ENCODE measurements at regions not wholly inside any gene's neighbourhood (a gene's known extent, or its start where the extent isn't known, plus 50 kb on each side); places are given as distances from the start of the nearest gene placed in this dataset.

DNA sequence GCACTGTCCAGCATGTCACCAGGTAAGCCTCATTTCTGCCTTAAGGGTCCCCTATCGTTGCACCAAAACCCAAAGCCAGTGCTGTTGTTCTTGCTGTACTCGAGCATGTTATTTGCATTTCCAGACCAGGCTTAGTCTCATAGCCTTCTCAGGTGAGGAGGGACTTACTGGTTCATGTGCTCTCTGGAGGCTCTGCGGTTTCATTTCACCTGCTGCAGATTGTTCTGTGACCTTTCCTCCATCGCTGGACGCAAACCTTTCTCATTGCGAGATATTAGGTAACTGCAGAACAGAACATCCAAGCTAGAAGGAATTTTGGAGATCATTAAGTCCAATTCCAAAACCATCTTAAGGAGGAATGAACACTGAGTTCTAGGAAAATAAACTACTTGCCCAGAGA is 187.3 kb upstream of the BCL6 start:
- H3K36me3 ChIP-seq, result no peaks in the 10 kb centered on the region
- H3K9me3 ChIP-seq (ENCODE audit: low read depth), result no peaks in the 10 kb centered on the region
- no peak overlapping the region for H3K27ac ChIP-seq
- TF ChIP-seq, protein P1, sequence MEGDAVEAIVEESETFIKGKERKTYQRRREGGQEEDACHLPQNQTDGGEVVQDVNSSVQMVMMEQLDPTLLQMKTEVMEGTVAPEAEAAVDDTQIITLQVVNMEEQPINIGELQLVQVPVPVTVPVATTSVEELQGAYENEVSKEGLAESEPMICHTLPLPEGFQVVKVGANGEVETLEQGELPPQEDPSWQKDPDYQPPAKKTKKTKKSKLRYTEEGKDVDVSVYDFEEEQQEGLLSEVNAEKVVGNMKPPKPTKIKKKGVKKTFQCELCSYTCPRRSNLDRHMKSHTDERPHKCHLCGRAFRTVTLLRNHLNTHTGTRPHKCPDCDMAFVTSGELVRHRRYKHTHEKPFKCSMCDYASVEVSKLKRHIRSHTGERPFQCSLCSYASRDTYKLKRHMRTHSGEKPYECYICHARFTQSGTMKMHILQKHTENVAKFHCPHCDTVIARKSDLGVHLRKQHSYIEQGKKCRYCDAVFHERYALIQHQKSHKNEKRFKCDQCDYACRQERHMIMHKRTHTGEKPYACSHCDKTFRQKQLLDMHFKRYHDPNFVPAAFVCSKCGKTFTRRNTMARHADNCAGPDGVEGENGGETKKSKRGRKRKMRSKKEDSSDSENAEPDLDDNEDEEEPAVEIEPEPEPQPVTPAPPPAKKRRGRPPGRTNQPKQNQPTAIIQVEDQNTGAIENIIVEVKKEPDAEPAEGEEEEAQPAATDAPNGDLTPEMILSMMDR (IDR thresholded peaks at IDR 0.05; ENCODE audit: low read depth, low read length), result no peak
- no peaks in the 10 kb centered on the region for H3K27me3 ChIP-seq
- H3K4me3 ChIP-seq, result no peak overlapping the region
- no peaks in the 10 kb centered on the region for H3K4me1 ChIP-seq (ENCODE audit: low read depth)
- DNase-seq (ENCODE audit: low read depth in 1 of 2, low spot score in 1 of 2), result no peak

DNA sequence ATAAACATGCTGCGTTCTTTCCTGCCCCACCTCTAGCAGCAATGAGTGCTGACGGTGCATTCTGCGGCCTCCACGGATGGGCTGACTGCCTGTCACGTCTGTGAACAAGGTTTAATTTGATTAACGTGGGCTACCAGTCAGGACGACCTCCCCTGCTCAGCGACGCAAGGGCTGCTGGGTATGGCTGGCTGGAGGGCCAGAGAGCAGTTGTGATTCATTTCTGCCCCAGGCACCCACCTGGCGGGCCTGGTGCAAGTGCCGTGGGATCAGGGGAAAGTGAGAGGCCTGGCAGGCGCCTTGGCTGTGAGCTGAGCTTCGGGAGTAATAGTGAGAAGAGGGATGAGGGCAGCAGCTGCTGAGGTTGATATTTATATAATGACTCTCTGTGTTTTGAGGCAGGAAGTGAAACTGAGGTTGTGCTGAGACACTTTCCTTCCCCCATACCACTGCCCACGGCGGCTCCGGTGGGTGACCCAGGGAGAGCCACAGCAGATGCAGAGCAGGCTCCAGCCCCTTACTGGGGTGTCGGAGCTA is 190.4 kb upstream of the BCL6 start:
- Histone ChIP-seq H3K36me3 (no peaks in the 10 kb centered on the region), H3K27ac (no peak overlapping the region), H3K4me3 (no peak overlapping the region), H3K9me3 (ENCODE audit: low read depth) (no peaks in the 10 kb centered on the region), H3K27me3 (no peaks in the 10 kb centered on the region), H3K4me1 (ENCODE audit: low read depth) (no peaks in the 10 kb centered on the region)
- TF ChIP-seq, protein P1 (IDR thresholded peaks at IDR 0.05; ENCODE audit: low read depth, low read length), result no peak
- no peak for DNase-seq (ENCODE audit: low read depth in 1 of 2, low spot score in 1 of 2)

DNA sequence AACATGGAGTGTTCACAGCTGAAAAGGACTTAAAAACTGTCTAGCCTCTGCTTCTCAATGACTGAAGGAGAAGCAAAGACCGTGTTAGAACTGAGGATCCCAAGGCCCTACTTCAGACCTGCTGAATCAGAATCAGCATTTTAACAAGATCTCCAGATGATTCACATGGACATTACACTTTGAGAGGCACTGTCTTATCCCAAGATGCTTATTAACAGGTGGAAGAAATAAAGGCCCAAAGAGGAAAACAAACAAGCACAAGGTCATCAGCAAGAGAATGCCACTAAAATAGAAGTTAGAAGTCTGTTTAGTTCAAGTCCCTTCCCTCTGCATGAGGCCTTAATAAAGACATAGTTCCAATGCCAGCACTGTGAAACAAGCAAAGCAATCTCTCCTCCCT is 191.4 kb upstream of the BCL6 start:
- DNase-seq (ENCODE audit: low read depth in 1 of 2, low spot score in 1 of 2), result no peak
- no peaks in the 10 kb centered on the region for H3K9me3 ChIP-seq (ENCODE audit: low read depth)
- H3K27me3 ChIP-seq, result no peaks in the 10 kb centered on the region
- no peaks in the 10 kb centered on the region for H3K36me3 ChIP-seq
- H3K27ac ChIP-seq, result no peak overlapping the region
- no peaks in the 10 kb centered on the region for H3K4me1 ChIP-seq (ENCODE audit: low read depth)
- H3K4me3 ChIP-seq, result no peak overlapping the region
- TF ChIP-seq, protein P1 (IDR thresholded peaks at IDR 0.05; ENCODE audit: low read depth, low read length), result no peak

DNA sequence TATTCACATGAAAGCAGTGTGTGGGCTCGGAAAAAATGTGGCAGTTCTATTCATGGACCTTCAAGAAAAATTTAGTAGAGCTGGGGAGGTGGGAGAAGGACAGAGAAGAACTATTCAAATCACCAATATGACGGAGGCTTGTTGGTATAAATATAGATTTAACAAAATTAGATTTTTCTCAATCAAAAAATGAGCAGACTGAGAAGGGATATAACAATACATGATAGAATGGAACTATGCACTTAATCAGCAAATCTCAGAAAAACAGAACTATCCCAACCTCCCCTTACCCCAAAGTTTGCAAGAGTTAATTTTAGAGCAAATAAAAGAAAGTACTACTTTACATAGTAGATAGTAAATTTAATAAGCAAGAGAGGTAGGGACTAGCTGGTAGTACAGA is 194.6 kb upstream of the BCL6 start:
- Histone ChIP-seq H3K27ac (no peak overlapping the region), H3K4me1 (ENCODE audit: low read depth) (no peaks in the 10 kb centered on the region), H3K4me3 (no peak overlapping the region), H3K36me3 (no peaks in the 10 kb centered on the region), H3K9me3 (ENCODE audit: low read depth) (no peaks in the 10 kb centered on the region), H3K27me3 (no peaks in the 10 kb centered on the region)
- TF ChIP-seq, protein P1 (IDR thresholded peaks at IDR 0.05; ENCODE audit: low read depth, low read length), result no peak
- no peak for DNase-seq (ENCODE audit: low read depth in 1 of 2, low spot score in 1 of 2)

DNA sequence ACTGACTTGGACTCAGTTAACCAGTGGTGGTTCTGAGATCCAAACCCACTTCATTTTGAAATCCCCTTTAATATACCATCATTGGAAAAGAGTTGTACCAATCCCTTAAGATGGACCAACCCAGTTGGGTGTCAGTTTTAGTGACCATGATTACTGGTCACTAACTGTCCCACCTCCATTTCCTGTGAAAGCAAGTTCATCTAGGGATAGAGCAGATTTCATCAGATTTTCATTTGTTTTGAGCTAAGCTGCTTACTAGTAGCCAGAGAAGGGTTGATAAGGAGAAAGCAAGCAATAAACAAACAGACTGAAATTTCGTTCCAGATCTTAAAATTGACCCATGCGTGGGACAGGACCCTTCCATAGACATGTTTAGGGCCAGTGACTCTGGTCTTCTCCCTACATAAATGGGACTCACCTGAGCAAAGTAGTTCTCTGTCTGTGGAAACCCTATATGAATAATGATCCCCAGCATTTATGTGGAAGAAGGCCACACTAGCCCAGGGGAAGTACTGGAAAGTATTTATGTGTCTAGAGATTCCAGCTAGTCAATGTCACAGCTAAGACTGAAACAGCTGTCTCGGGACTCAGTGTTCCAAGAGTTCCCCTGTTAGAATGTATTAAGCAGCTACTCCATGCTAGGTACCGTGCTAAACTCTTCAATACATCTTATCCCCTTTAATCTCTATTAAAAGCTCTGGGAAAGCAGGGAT is 196.0 kb upstream of the BCL6 start:
- Histone ChIP-seq H3K36me3 (no peaks in the 10 kb centered on the region), H3K4me1 (ENCODE audit: low read depth) (peaks cover 5% of the 10 kb centered on the region), H3K27me3 (no peaks in the 10 kb centered on the region), H3K4me3 (no peak overlapping the region), H3K27ac (no peak overlapping the region), H3K9me3 (ENCODE audit: low read depth) (no peaks in the 10 kb centered on the region)
- no peak for DNase-seq (ENCODE audit: low read depth in 1 of 2, low spot score in 1 of 2)
- TF ChIP-seq, protein P1 (IDR thresholded peaks at IDR 0.05; ENCODE audit: low read depth, low read length), result no peak

All from cardiac muscle cell (in vitro differentiated cells and primary cell).